SK-N-SH (cell line): ENCODE measurements at regions not wholly inside any gene's neighbourhood (a gene's known extent, or its start where the extent isn't known, plus 50 kb on each side); places are given as distances from the start of the nearest gene placed in this dataset.

Experiments used
- CTCF ChIA-PET: fragments of 300-600, 350-600 bp; formaldehyde crosslinking; extraction: SDS; loops from one replicate; lab custom pipeline; 2021; lab: Yijun Ruan, JAX
- POLR2A ChIA-PET: fragments of 350-600 bp; sonication (Branson Sonifier 250); formaldehyde crosslinking; extraction: SDS; loops from one replicate; lab custom pipeline; 2020; ENCODE audit warnings: antibody characterized with exemption, inconsistent platforms; lab: Yijun Ruan, JAX
- DNase-seq: peaks from one replicate; pipeline ENCODE4 v3.0.0; 2012
- H2AFZ ChIP-seq: fragments of 200-600 bp; sonication (generic); 2 replicates; pipeline ENCODE4 v1.8.1; 2016; ENCODE audit warnings: antibody characterized with exemption, mild to moderate bottlenecking, low read depth
- H3F3A ChIP-seq: fragments of 200-600 bp; sonication (generic); replicated peaks from 2 replicates; pipeline ENCODE3; 2016; ENCODE audit warnings: antibody characterized with exemption, mild to moderate bottlenecking; ENCODE audit not compliant: insufficient read depth
- H3K27ac ChIP-seq, 2 experiments: fragments of 200-500 bp in 1 of 2; fragments of 200-600 bp in 1 of 2; sonication (Bioruptor generic) in 1 of 2; sonication (generic), shearing (Covaris generic) in 1 of 2; 2 replicates each; pipeline versions ENCODE4 v1.5.1 to v1.6.1; 2014 to 2016; ENCODE audit warnings: low read depth in 2 of 2, inconsistent platforms in 1 of 2, low read length in 1 of 2, mild to moderate bottlenecking in 1 of 2, mixed read lengths in 1 of 2
- H3K27me3 ChIP-seq: fragments of 200-600 bp; sonication (generic), shearing (Covaris generic); 2 replicates; pipeline ENCODE4 v1.6.1; 2016; ENCODE audit warnings: mixed run types; ENCODE audit not compliant: insufficient read depth
- H3K36me3 ChIP-seq, 2 experiments: fragments of 200-500 bp in 1 of 2; fragments of 200-600 bp in 1 of 2; sonication (Bioruptor generic) in 1 of 2; sonication (generic) in 1 of 2; replicated peaks in 1 of 2; 2 replicates each; pipeline versions ENCODE3 to v1.5.1; 2014 to 2016; ENCODE audit warnings: low read length in 1 of 2, mild to moderate bottlenecking in 1 of 2; ENCODE audit not compliant: insufficient read depth in 2 of 2, control insufficient read depth in 1 of 2
- H3K4me1 ChIP-seq, 2 experiments: fragments of 200-500 bp in 1 of 2; fragments of 200-600 bp in 1 of 2; sonication (Bioruptor generic) in 1 of 2; sonication (generic), shearing (Covaris generic) in 1 of 2; 2 replicates each; pipeline versions ENCODE4 v1.5.1 to v1.6.1; 2014 to 2016; ENCODE audit warnings: low read depth in 1 of 2, low read length in 1 of 2, mixed run types in 1 of 2; ENCODE audit not compliant: insufficient read depth in 2 of 2, control insufficient read depth in 1 of 2
- H3K4me2 ChIP-seq: fragments of 200-600 bp; sonication (generic), shearing (Covaris generic); 2 replicates; pipeline ENCODE4 v1.6.1; 2017; ENCODE audit warnings: mixed run types
- H3K4me3 ChIP-seq, 2 experiments: fragments of 200-500 bp in 1 of 2; fragments of 200-600 bp in 1 of 2; sonication (Bioruptor generic) in 1 of 2; sonication (generic), shearing (Covaris generic) in 1 of 2; 2 replicates each; pipeline versions ENCODE4 v1.5.1 to v1.8.1; 2014 to 2016; ENCODE audit warnings: low read depth in 2 of 2, inconsistent platforms in 1 of 2, low read length in 1 of 2, mild to moderate bottlenecking in 1 of 2, mixed read lengths in 1 of 2, moderate library complexity in 1 of 2
- H3K79me2 ChIP-seq: fragments of 200-600 bp; sonication (generic); 2 replicates; pipeline ENCODE4 v1.8.1; 2017; ENCODE audit warnings: mild to moderate bottlenecking; ENCODE audit not compliant: insufficient read depth
- H3K9ac ChIP-seq: fragments of 200-600 bp; sonication (generic); 2 replicates; pipeline ENCODE4 v1.6.1; 2017; ENCODE audit warnings: mixed run types
- H3K9me2 ChIP-seq: fragments of 200-600 bp; sonication (generic); 2 replicates; pipeline ENCODE4 v1.6.1; 2017; ENCODE audit warnings: mixed run types
- H3K9me3 ChIP-seq: fragments of 200-600 bp; sonication (generic); 2 replicates; pipeline ENCODE4 v1.6.1; 2017; ENCODE audit warnings: mixed run types, mild to moderate bottlenecking, moderate library complexity
- H4K20me1 ChIP-seq: fragments of 200-600 bp; sonication (generic); 2 replicates; pipeline ENCODE4 v1.6.1; 2017; ENCODE audit warnings: mild to moderate bottlenecking, mixed run types; ENCODE audit not compliant: insufficient read depth
- CHD2 ChIP-seq: fragments of 150-350 bp; IDR thresholded peaks from 2 replicates; pipeline ENCODE4 v1.6.1; 2018; ENCODE audit warnings: low read length; ENCODE audit not compliant: partially characterized antibody
- ELF1 ChIP-seq: IDR thresholded peaks from 2 replicates; pipeline ENCODE4 v1.4.0; 2012
- EP300 ChIP-seq, 2 experiments: IDR thresholded peaks; 2 replicates each; pipeline versions ENCODE4 v1.4.0 to v1.6.1; 2012; ENCODE audit warnings: borderline replicate concordance in 1 of 2, low read depth in 1 of 2, low read length in 1 of 2
- EZH2phosphoT487 ChIP-seq: fragments of 200-600 bp; sonication (generic); IDR thresholded peaks from 2 replicates; pipeline ENCODE4 v1.6.1; 2017; ENCODE audit warnings: low read depth, mixed run types, mild to moderate bottlenecking, antibody characterized with exemption, moderate library complexity, borderline replicate concordance
- GATA2 ChIP-seq: sonication (generic); formaldehyde crosslinking; IDR thresholded peaks from 2 replicates; pipeline ENCODE4 v1.5.0; 2020; ENCODE audit warnings: mild to moderate bottlenecking, missing genetic modification reagents
- MAX ChIP-seq: IDR thresholded peaks from 2 replicates; pipeline ENCODE4 v1.4.0; 2012; ENCODE audit warnings: low read depth
- MEF2A ChIP-seq: IDR thresholded peaks from 2 replicates; pipeline ENCODE4 v1.4.0; 2012; ENCODE audit warnings: low read depth, borderline replicate concordance
- POLR2AphosphoS5 ChIP-seq: IDR thresholded peaks from 2 replicates; pipeline ENCODE4 v1.6.1; 2012; ENCODE audit warnings: low read depth, low read length
- RAD21 ChIP-seq: IDR thresholded peaks from 2 replicates; pipeline ENCODE4 v1.6.1; 2012; ENCODE audit warnings: mild to moderate bottlenecking, low read length
- RCOR1 ChIP-seq: fragments of 150-350 bp; IDR thresholded peaks from 2 replicates; pipeline ENCODE4 v1.6.1; 2017; ENCODE audit warnings: antibody characterized with exemption, low read length
- RFX5 ChIP-seq: IDR thresholded peaks from 2 replicates; pipeline ENCODE4 v1.6.1; 2012; ENCODE audit warnings: mild to moderate bottlenecking, improper control_type of control experiment, low read length
- SIN3A ChIP-seq: IDR thresholded peaks from 2 replicates; pipeline ENCODE4 v1.6.1; 2012; ENCODE audit warnings: low read depth, mild to moderate bottlenecking, low read length, moderate library complexity, borderline replicate concordance
- TAF1 ChIP-seq: IDR thresholded peaks from 2 replicates; pipeline ENCODE4 v1.6.1; 2012; ENCODE audit warnings: low read depth, mild to moderate bottlenecking, low read length, moderate library complexity, borderline replicate concordance
- TEAD4 ChIP-seq: IDR thresholded peaks from 2 replicates; pipeline ENCODE4 v1.4.0; 2012; ENCODE audit warnings: mild to moderate bottlenecking, borderline replicate concordance; ENCODE audit not compliant: insufficient read depth
- WGBS: methylation state at CpG from one replicate; pipeline ENCODE4 v1.1.6; 2017; ENCODE audit warnings: low lambda C conversion rate; 5-methylcytosine and 5-hydroxymethylcytosine counted together
- TF ChIP-seq, protein P1 (sequence below): fragments of 200-600 bp; sonication (generic); IDR thresholded peaks from 2 replicates; pipeline ENCODE4 v1.6.1; 2017; ENCODE audit warnings: antibody characterized with exemption, mild to moderate bottlenecking, moderate library complexity
- TF ChIP-seq, protein P2 (sequence below): IDR thresholded peaks from 2 replicates; pipeline ENCODE4 v1.6.1; 2012; ENCODE audit warnings: mild to moderate bottlenecking, low read depth, low read length, moderate library complexity
- TF ChIP-seq, protein P3 (sequence below): fragments of 150-350 bp; IDR thresholded peaks from 2 replicates; pipeline ENCODE4 v1.6.1; 2016; ENCODE audit warnings: mild to moderate bottlenecking, low read depth, low read length

- no peak overlapping the region for H3K27ac ChIP-seq
- H2AFZ ChIP-seq = no peak overlapping the region
- no peak overlapping the region for H3K4me3 ChIP-seq
- ChIA-PET CTCF (interaction anchor here (0.6 to 1.0 kb wide), 2 partner anchors 9 to 776 kb away, joined by 3 read pairs; partner anchors contain the start of gene PMAIP1), POLR2A (no interaction called here)
- TF ChIP-seq GATA2 (no peak), CHD2 (no peak), EP300 (IDR thresholded peaks at IDR 0.05; ENCODE audit: borderline replicate concordance in 1 of 2, low read depth in 1 of 2, low read length in 1 of 2) (no peak), MAX (no peak), RFX5 (no peak), POLR2AphosphoS5 (no peak), TEAD4 (no peak), ELF1 (no peak), RCOR1 (no peak), TAF1 (no peak), EZH2phosphoT487 (no peak), MEF2A (no peak), RAD21 (no peak), SIN3A (no peak)
- TF ChIP-seq, protein P1, sequence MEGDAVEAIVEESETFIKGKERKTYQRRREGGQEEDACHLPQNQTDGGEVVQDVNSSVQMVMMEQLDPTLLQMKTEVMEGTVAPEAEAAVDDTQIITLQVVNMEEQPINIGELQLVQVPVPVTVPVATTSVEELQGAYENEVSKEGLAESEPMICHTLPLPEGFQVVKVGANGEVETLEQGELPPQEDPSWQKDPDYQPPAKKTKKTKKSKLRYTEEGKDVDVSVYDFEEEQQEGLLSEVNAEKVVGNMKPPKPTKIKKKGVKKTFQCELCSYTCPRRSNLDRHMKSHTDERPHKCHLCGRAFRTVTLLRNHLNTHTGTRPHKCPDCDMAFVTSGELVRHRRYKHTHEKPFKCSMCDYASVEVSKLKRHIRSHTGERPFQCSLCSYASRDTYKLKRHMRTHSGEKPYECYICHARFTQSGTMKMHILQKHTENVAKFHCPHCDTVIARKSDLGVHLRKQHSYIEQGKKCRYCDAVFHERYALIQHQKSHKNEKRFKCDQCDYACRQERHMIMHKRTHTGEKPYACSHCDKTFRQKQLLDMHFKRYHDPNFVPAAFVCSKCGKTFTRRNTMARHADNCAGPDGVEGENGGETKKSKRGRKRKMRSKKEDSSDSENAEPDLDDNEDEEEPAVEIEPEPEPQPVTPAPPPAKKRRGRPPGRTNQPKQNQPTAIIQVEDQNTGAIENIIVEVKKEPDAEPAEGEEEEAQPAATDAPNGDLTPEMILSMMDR = no peak
- TF ChIP-seq, protein P2, sequence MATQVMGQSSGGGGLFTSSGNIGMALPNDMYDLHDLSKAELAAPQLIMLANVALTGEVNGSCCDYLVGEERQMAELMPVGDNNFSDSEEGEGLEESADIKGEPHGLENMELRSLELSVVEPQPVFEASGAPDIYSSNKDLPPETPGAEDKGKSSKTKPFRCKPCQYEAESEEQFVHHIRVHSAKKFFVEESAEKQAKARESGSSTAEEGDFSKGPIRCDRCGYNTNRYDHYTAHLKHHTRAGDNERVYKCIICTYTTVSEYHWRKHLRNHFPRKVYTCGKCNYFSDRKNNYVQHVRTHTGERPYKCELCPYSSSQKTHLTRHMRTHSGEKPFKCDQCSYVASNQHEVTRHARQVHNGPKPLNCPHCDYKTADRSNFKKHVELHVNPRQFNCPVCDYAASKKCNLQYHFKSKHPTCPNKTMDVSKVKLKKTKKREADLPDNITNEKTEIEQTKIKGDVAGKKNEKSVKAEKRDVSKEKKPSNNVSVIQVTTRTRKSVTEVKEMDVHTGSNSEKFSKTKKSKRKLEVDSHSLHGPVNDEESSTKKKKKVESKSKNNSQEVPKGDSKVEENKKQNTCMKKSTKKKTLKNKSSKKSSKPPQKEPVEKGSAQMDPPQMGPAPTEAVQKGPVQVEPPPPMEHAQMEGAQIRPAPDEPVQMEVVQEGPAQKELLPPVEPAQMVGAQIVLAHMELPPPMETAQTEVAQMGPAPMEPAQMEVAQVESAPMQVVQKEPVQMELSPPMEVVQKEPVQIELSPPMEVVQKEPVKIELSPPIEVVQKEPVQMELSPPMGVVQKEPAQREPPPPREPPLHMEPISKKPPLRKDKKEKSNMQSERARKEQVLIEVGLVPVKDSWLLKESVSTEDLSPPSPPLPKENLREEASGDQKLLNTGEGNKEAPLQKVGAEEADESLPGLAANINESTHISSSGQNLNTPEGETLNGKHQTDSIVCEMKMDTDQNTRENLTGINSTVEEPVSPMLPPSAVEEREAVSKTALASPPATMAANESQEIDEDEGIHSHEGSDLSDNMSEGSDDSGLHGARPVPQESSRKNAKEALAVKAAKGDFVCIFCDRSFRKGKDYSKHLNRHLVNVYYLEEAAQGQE = no peak
- TF ChIP-seq, protein P3, sequence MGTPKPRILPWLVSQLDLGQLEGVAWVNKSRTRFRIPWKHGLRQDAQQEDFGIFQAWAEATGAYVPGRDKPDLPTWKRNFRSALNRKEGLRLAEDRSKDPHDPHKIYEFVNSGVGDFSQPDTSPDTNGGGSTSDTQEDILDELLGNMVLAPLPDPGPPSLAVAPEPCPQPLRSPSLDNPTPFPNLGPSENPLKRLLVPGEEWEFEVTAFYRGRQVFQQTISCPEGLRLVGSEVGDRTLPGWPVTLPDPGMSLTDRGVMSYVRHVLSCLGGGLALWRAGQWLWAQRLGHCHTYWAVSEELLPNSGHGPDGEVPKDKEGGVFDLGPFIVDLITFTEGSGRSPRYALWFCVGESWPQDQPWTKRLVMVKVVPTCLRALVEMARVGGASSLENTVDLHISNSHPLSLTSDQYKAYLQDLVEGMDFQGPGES = no peak
- no peaks in the 10 kb centered on the region for H3K79me2 ChIP-seq
- WGBS = 39% methylated on average over 2 of the region's 2 CpGs
- no peaks in the 10 kb centered on the region for H4K20me1 ChIP-seq
- no peaks in the 10 kb centered on the region for H3K4me1 ChIP-seq
- peaks cover 5% of the 10 kb centered on the region; the same call in 1 of the 2 replicates for H3K27me3 ChIP-seq
- H3F3A ChIP-seq = no peaks in the 10 kb centered on the region
- H3K36me3 ChIP-seq = no peaks in the 10 kb centered on the region
- H3K4me2 ChIP-seq = no peak overlapping the region
- no peaks in the 10 kb centered on the region for H3K9me3 ChIP-seq
- H3K9me2 ChIP-seq = no peaks in the 10 kb centered on the region; the same call in 1 of the 2 replicates
- DNase-seq = no peak
- H3K9ac ChIP-seq = no peak overlapping the region
These were observed 303.2 kb upstream of the MC4R start for GRCh38 chr18:60675801-60676200.
